ENCODE measurements at regions not wholly inside any gene's neighbourhood (a gene's known extent, or its start where the extent isn't known, plus 50 kb on each side); places are given as distances from the start of the nearest gene placed in this dataset.
"Not testable (repeated sequence)": the region's sequence is repeated elsewhere in the genome, so short reads cannot be mapped to it uniquely, and the experiment has no call there.

DNA sequence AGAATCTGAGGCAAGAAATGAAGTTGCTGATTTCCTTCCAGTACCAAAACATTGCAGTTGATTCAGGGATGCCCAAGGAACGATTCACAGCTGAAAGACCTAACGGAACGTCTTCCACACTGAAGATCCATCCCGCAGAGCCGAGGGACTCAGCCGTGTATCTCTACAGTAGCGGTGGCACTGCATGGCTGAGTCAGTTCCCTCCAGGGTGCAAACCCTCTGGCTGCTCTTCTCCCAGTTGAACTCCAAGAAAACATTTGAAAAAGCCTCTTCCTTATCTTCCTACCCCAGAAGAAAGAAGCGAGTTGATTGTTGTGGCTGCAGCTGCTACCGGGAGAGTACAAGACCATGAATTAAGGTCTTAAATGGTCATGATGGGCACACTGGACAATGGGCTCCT, 147.1 kb upstream of the PRSS1 start:
- no peak for DNase-seq

DNA sequence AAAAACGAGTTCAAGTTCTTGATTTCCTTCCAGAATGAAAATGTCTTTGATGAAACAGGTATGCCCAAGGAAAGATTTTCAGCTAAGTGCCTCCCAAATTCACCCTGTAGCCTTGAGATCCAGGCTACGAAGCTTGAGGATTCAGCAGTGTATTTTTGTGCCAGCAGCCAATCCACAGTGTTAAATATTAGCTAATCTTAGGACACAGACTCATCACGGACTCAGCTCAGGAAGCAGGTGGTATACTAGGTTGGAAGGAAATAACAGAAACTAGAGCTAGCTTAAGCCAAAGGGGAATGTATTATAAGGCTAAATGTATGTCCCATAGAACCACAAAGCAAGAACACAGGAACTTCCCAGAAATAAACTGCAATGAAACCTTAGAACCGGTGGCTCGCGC, 151.0 kb upstream of the PRSS1 start:
- DNase-seq = no peak

DNA sequence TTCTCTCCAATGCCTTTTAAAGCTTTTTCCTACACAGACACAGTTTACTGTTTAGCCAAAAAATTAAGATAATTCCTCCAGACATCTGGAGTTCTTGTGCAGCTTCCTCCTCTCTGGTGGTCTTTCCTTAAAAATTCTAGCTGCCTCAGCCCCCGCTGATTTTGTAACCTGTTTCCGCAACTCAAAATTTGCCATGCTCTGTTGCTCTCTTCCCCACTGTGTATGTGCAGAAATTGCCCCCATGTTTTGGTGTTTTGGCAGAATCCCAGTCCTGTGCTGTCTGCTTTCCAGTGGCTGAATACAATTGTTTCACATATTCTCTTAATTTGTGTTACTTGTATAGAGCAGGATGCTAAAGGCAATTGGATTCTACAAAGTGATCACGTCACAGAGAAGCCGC, 151.7 kb upstream of the PRSS1 start:
- DNase-seq = no peak

DNA sequence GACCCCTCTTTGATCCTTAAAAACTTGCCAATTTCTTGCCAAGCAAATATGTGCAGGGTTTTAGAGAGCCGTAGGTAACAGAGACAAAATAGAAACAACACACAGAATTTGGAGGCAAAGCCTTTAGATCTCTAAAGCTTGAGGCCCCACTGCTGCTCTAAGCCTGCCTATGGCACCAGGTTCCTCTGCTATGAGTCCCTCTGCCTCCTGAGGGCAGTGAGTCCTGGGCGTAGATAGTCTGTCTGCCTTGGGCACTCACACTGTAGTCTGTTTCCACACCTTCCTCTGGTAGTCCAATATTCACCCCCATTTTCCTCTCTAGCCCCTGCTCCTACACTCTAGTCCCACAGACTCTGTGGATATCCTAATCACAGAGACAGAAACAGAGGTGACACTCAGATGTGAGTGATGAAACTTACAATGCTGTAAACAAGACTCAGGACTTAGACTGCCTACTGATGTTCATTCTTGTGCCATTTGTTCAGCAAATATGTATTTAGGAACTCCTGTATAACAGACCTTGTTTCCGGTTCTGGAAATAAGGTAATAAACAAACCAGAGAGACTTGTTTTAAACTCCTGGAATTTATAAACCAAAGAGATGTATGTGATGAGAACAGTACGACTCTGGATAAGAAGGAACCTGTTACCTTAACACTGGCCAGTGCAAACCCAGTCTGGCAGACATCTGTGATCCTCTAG, 153.3 kb upstream of the PRSS1 start:
- DNase-seq = no peak

DNA sequence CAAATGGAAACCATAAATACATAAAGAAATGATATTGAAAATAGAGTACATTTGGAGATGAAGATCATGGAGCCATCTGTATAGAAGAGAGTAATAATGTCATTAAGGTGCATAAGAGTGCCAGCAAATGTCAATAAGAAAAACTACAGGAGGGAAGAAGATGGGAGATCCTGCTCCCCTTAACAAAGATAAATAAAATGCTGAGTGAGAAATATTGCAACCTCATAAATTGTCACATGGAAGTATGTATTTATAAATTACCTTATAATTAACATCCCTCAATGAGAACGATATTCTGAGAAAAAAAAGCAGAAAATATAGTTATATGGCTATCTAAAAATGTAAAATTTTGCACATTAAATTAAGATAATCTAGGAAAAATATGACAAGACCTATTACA, 155.2 kb upstream of the PRSS1 start:
- no peak for DNase-seq

DNA sequence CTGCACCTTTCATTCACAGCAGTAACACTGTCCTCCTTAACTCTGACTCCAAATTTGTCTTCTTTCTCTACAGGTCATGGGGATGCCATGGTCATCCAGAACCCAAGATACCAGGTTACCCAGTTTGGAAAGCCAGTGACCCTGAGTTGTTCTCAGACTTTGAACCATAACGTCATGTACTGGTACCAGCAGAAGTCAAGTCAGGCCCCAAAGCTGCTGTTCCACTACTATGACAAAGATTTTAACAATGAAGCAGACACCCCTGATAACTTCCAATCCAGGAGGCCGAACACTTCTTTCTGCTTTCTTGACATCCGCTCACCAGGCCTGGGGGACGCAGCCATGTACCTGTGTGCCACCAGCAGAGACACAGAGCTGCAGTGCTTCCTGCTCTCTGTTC, 156.2 kb upstream of the PRSS1 start:
- DNase-seq = no peak

DNA sequence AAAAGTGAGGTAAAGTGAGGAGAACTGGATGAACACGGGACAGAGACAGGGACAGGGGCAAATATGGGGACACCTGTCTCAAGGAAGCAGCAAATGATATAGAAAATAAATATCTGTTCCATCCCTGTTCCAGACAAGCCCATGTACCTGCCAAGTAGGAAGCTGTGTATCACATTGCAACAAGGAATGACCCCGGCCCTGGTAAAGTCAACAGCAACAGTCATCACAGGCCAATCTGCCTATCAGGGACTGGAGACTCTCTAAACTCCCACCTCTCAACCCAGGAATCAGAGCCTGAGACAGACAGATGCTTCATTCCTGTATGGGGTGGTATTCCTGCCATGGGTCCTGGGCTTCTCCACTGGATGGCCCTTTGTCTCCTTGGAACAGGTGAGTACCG, 156.6 kb upstream of the PRSS1 start:
- DNase-seq = no peak

DNA sequence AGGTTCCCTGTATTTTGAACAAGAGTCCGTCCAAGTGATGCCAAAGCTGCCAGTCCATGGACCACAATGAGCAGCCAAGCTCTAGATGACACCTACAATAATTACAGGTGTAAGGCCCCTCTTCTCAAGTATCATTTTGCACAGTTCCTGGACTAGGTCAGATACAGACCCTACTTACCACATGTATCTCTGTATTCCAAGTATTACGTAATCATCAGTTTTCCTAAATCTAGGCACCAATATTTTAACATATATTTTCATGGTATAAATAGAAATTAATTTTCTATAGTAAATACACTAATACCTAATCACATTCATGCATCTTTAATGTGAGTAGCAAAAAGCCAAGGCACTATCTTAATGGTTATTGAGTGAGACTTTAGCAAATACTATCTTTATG, 157.0 kb upstream of the PRSS1 start:
- no peak for DNase-seq

DNA sequence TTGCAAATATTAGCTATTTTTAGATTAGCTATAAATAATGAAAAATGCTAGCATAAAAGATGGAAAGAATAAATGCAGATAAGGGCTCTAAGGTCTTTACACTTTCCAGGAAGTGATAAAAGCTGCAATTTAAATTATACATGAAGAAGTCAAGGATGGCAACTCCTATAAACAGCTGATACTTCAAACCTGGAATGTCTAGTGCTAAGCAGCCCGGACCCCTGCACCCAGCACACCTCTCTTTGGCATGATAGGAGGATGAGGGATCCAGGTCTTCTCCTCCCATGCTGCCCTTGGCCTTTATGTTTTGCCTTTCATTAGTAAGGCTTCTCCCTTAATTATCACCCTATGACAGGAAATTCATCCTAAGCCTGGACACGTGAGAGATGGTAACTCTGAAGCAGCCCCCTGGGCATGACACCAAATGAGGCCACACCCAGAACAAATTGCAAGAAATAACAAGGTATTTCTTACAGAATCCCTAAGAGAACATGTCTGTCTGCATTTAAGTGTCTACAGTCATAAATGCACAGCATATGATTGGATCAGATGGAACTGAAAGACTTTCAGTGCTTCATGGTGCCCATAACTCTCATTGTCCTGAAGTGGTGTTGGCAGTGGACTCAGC, 158.3 kb upstream of the PRSS1 start:
- no peak for DNase-seq

DNA sequence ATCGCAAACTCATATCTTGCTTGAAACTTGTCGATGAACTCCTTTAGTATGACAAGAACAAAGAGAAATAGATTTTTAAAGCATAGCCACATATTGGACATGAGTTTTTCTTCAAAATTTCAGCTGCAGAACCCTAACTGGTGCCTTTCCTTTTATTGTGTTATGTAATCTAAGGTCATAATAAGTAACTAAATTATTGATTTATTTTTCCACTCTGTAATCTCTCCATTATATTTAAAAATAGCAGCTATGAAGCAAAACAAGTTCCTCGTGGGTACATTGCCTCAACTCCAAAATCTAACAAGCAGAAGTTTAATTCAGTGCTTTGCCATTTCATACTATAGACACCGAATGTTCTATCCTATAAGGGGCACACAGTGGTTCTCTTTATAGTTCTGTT, 159.2 kb upstream of the PRSS1 start:
- no peak for DNase-seq

DNA sequence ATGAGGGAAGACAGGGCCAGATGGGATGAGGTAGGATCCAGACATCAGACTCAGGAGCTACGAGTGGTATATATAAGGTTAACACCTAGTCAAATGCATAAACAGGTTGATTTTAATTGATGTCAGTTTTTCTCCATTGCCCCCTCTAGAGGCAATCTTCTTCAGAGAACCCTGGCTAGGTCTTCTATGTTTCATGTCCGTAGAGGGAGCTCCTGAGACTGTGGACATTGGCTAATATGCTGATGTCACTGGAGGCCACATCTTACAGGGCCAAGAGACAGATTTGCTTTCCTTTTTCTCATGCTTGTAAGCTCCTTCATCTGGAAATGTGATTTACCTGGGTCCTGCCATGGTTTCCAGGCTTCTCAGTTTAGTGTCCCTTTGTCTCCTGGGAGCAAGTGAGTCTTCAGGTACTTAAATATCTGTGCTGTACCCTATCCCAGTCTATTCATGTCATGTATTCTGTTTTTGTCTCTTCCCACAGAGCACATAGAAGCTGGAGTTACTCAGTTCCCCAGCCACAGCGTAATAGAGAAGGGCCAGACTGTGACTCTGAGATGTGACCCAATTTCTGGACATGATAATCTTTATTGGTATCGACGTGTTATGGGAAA, 161.6 kb upstream of the PRSS1 start:
- DNase-seq = no peak

DNA sequence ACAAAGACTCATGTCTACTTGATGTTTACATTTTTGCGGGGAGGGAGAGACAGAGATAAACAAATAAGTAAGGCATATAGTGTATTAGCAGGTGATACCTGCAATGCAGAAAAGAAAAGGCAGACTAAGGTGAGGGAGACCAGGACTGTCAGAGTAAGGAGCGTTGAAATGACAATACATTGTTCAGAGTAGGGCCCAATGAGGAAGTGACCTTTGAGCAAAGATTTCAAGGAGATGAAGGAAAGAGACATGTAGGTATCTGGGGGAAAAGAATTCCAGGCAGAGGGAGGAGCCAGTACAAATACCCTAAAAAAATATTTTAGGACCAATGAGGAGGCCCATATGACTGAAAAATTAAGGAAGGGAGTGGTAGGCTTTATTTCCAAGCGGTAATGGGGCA, 162.7 kb upstream of the PRSS1 start:
- no peak for DNase-seq

DNA sequence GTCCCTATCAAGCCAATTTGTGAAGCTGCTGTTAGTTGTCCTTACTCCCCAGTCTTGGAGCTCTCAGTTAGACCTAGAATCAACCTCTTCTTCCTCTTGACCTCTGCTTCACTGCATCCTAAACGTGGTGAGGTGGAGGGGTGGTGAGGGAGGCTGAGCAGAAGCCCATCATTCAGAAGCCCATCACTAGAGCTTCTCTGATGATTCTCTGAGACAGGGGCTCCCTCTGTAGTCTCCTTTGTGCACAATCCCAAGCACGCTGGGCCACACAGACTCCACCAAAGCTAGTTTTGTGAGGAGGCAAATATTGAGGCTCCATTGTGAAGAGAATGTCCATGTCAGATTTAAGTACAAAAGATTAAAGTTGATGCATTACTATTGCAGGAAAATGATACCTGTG, 163.8 kb upstream of the PRSS1 start:
- DNase-seq = no peak

DNA sequence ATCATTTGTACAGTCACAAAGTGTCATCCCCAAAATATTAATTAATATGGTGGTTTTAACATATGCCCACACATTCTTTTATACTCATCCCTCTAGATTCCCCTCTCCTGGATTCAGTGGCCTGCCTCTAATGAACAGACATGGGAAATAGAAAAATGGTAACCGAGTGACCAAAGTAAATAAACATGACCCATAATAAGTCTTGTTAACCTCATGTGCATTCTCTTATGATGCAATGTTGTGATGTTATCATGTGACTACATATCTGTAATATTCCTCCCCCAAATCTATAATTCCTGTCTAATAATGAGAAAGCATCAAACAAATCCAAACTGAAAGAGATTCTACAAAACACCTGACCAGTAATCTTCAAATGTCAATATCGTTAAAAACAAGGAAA, 164.5 kb upstream of the PRSS1 start:
- no peak for DNase-seq

DNA sequence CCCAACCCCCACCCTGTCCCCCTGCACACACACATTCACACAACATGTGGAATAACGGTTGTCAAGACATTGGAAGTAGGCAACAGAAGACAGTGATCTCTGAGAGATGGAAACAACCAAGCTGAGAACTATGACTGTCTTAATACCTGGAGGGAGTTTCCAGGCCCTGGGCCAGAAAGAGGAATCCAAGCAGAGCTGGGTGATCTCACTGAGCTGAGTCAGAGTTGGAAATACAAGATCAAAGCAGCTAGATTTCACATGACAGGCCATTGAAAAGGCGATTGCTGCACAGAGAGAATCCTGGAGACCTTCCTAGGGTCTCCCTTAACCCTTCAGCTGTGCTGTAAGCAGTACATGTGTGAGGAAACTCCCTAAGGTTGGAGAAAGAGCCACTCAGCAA, 165.8 kb upstream of the PRSS1 start:
- no peak for DNase-seq

DNA sequence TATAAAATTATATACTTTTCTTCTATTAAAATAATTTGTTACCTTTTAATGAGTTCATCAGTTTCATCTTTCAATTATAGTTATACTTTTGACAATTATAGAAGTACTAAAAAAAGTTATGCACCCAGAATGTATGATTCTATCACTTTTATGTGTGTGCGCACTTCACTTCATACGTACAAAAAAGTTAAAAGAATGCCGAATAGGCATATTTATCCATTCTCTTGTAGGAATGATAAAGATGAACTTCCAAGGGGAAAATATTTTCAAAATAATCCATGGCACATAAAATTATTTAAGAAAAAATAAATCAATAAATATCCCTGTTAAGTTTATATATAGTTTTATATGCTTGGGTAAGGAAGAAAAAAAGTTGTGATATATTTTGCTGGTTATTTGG, 166.9 kb upstream of the PRSS1 start:
- DNase-seq = no peak

DNA sequence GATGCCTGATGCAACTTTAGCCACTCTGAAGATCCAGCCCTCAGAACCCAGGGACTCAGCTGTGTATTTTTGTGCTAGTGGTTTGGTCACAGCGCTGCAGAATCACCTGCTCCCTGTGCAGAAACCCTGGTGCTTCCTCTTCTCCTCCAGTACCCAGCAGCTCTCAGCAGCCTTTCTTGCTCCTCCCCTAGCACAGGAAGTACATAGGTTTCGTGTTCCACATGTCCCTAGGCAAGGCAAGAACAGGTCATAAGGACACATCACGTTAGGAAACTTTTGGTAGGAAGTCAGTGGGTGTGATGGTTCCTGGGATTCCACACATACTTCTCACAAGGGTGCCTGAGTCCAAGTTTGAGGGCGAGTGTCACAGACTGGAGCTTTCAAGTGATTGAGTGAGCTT, 167.9 kb upstream of the PRSS1 start:
- no peak for DNase-seq

DNA sequence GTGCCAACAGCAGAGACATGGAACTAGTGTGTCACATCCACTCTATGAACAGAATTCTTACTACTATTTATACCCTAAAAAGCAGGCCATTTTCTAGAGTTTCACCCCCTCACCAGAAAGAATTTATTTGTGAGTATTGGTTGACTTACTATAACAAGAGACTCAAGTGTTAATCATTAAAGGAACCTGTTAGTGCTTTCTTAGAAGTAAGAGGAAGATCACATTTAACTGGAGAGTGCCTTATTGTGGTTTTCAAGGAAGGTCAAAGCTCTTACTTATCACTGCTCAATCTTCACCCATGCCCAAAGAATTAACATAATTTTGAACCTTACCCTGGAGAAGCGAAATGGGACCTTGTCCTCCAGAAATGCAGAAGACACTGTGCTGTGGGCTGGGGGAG, 169.3 kb upstream of the PRSS1 start:
- no peak for DNase-seq

DNA sequence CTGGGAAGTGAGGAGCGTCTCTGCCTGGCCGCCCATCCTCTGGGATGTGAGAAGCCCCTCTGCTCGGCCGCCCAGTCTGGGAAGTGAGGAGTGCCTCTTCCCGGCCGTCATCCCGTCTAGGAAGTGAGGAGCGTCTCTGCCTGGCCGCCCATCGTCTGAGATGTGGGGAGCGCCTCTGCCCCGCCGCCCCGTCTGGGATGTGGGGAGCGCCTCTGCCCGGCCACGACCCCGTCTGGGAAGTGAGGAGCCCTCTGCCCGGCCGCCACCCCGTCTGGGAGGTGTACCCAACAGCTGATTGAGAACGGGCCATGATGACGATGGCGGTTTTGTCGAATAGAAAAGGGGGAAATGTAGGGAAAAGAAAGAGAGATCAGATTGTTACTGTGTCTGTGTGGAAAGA, 173.9 kb upstream of the PRSS1 start:
- DNase-seq = not testable (repeated sequence)

DNA sequence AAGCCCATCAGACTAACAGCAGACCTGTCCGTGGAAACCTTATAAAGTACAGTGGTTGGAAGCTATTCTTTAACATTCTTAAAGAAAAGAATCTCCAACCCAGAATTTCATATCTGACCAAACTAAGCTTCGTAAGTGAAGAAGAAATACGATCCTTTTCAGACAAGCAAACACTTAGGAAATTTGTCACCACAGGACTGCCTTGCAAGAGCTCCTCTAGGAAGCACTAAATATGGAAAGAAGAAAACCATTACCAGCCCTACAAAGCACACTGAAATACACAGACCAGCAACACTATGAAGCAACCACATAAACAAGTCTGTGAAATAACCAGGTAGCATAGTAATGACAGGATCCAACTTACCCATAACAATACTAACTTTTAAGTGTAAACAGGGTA, 177.7 kb upstream of the PRSS1 start:
- no peak for DNase-seq

DNA sequence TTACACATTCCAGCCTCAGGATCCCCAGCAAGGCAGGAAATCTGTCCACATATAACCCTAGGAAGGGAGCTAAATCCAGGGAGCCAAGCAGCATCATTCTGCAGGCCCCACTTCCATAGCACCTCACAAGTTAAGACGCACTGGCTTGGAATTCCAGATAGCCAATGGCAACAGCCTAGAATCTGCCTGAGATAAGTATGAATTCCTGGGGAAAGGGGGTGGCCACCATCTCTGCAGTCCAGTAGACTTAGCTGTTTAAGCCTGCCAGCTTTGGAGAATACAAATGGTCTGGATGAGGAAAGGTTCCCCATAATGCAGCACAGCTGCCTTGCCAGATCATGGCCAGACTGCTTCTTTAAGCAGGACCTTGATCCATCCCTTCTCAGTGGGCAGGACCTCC, 179.4 kb upstream of the PRSS1 start:
- no peak for DNase-seq

DNA sequence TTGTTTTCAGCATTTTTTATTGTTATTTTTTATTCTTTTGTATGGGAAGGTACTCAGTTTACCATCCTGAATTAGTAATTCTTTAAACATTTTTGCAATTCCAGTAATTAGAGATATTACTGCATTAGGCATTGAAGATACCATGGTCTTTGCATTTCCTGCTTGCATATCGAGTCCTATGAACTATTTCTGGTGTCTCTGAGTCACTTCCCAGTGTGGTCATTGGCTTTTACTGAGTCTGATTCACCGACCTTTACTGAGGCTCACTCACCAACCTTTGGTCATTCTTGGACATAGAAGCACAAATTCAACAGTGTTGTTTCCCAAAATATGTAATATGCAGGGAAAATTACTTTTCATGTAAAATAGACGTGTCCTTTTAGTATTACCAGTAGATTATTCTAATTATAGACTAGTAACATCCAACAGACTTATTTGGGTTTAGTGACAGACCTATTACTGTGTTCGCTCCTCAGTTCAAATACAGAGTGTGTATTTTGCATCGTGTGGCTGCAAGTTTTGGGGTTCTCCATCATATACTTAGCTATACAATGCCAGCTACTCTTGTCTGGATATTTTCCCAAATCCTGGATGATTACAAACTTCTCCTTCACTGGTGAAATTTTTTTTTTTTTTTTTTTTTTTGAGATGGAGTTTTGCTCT, 180.7 kb upstream of the PRSS1 start:
- DNase-seq = no peak

DNA sequence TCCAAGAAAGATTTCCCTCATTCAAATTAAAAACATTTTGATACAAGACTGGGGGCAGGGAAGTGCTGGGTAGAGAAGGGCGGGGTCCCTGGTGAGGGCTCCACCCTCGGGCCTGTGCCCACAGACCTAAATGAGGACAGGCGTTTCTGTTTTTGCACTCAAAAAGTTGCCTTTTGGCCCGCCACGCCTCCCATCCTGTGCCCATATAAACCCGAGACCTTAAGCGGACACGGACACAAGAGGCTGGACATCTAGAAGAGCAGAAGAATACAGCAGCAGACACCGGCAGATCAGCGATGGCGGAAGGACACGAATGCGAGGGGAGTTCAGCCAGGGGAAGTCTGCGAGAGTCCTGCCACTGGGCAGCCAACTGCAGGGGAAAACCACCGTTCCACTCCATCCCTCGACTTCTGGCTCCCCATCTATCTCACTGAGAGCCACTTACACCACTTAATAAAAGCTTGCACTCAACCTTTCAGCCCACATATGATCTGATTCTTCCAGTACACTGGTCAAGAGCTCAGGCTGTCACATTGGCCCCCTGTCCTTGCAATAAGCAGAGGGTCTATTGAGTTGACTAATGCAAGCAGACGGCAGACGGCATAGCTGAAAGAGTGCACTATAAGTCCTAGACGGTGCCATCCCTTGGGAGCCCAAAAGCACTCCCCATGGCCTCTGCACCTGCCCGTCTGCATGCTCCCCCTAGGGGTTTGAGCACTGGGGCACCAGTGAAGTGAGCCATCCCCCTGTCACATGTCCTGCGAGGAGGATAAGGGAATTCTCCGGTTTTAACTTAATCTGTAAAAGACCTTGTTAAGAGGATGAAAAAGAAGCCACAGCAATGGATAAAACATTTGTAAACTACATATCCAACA, 181.8 kb upstream of the PRSS1 start:
- no peak for DNase-seq
